ENCODE measurements at regions not wholly inside any gene's neighbourhood (a gene's known extent, or its start where the extent isn't known, plus 50 kb on each side); places are given as distances from the start of the nearest gene placed in this dataset.

DNA sequence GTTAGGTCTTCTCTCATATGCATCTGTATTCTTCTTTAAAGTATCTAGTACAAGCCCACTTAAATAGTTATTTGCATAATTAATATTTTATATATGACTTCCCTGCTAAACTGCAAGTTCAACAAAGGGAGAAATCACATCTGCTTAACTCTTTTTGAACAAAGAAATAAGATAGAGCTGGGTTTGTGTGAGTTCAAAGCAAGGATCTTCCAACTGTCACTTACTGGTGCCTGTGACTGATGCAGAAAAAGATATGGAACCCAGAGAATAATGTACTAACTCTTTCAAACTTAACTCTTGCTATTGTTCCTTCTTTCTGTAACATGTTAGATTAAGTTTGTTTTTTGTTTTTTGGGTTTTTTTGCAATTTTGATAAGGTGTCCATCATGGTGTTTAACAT is 71.3 kb upstream of the SP4 start:
- Histone ChIP-seq H3K9ac (ENCODE audit: low read length) (no peak overlapping the region), H3K4me1 (ENCODE audit: control insufficient read depth in 1 of 2, insufficient read depth in 2 of 2, low read length in 2 of 2) (no peaks in the 10 kb centered on the region), H3K27me3 (ENCODE audit: insufficient read depth, low read length) (no peaks in the 10 kb centered on the region), H3K36me3 (ENCODE audit: control insufficient read depth in 1 of 2, insufficient read depth in 2 of 2, low read length in 2 of 2) (no peaks in the 10 kb centered on the region), H3K9me2 (ENCODE audit: insufficient read depth) (no peaks in the 10 kb centered on the region), H3K79me2 (ENCODE audit: insufficient read depth, low read length) (no peaks in the 10 kb centered on the region), H2AFZ (ENCODE audit: low read depth, low read length, poor library complexity, severe bottlenecking) (no peak overlapping the region), H3K27ac (ENCODE audit: low read depth, low read length) (no peak overlapping the region), H3K4me3 (replicated peaks in 1 of 2; ENCODE audit: low read depth in 1 of 2, low read length in 2 of 2) (no peak overlapping the region), H3K4me2 (ENCODE audit: low read length) (no peak overlapping the region), H3K9me3 (ENCODE audit: control insufficient read depth in 1 of 2, insufficient read depth in 1 of 2, low read depth in 1 of 2, low read length in 2 of 2) (no peaks in the 10 kb centered on the region), H4K20me1 (ENCODE audit: insufficient read depth) (no peaks in the 10 kb centered on the region)
- POLR2A ChIA-PET = no interaction called here
- no peak for TF ChIP-seq SP1 (IDR thresholded peaks at IDR 0.05; ENCODE audit: low read depth)
- no peak for TF ChIP-seq POLR2A (IDR thresholded peaks at IDR 0.05; ENCODE audit: borderline replicate concordance, extremely low read depth, insufficient read depth, insufficient read length)
- TF ChIP-seq, protein P1, sequence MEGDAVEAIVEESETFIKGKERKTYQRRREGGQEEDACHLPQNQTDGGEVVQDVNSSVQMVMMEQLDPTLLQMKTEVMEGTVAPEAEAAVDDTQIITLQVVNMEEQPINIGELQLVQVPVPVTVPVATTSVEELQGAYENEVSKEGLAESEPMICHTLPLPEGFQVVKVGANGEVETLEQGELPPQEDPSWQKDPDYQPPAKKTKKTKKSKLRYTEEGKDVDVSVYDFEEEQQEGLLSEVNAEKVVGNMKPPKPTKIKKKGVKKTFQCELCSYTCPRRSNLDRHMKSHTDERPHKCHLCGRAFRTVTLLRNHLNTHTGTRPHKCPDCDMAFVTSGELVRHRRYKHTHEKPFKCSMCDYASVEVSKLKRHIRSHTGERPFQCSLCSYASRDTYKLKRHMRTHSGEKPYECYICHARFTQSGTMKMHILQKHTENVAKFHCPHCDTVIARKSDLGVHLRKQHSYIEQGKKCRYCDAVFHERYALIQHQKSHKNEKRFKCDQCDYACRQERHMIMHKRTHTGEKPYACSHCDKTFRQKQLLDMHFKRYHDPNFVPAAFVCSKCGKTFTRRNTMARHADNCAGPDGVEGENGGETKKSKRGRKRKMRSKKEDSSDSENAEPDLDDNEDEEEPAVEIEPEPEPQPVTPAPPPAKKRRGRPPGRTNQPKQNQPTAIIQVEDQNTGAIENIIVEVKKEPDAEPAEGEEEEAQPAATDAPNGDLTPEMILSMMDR (IDR thresholded peaks at IDR 0.05 in 2 of 3, conservative IDR thresholded peaks at IDR 0.05 in 1 of 3; ENCODE audit: borderline replicate concordance in 1 of 3, insufficient read depth in 1 of 3, low read depth in 2 of 3, low read length in 2 of 3) = no peak
- TF ChIP-seq EZH2phosphoT487 (IDR thresholded peaks at IDR 0.05; ENCODE audit: borderline replicate concordance) = no peak
- no peak for TF ChIP-seq JUND (IDR thresholded peaks at IDR 0.05)
- no peak for TF ChIP-seq ELF1 (IDR thresholded peaks at IDR 0.05; ENCODE audit: borderline replicate concordance, low read depth)
- TF ChIP-seq MAX (IDR thresholded peaks at IDR 0.05) = no peak
- TF ChIP-seq ZFX (IDR thresholded peaks at IDR 0.05) = no peak
- no peak for TF ChIP-seq TCF7L2 (IDR thresholded peaks at IDR 0.05; ENCODE audit: borderline replicate concordance, extremely low read depth, insufficient read depth, insufficient read length)
- TF ChIP-seq SRF (IDR thresholded peaks at IDR 0.05; ENCODE audit: low read depth) = no peak
- no peak for TF ChIP-seq POLR2AphosphoS5 (IDR thresholded peaks at IDR 0.05; ENCODE audit: low read depth, low read length)
- TF ChIP-seq ZNF274 (IDR thresholded peaks at IDR 0.05; ENCODE audit: low read depth, low read length) = no peak
- no peak for TF ChIP-seq EGR1 (IDR thresholded peaks at IDR 0.05; ENCODE audit: low read depth)
- no peak for TF ChIP-seq RAD21 (IDR thresholded peaks at IDR 0.05; ENCODE audit: low read depth)
- CTCF ChIA-PET = no interaction called here
- no peak for DNase-seq (ENCODE audit: low read depth, low spot score)
- RAD21 ChIA-PET (ENCODE audit: low non-redundant PET in 1 of 2, low total read pairs in 2 of 2, uncharacterized antibody in 2 of 2, unreplicated experiment in 2 of 2) = no interaction called here
- no peak for ATAC-seq
- BruUV-seq (replicated peaks) = no TSS peak
- intact Hi-C loops (cut with micrococcal nuclease) = no loop called here

Data from HCT116 (cell line).